ENCODE measurements at regions not wholly inside any gene's neighbourhood (a gene's known extent, or its start where the extent isn't known, plus 50 kb on each side); places are given as distances from the start of the nearest gene placed in this dataset.

DNA sequence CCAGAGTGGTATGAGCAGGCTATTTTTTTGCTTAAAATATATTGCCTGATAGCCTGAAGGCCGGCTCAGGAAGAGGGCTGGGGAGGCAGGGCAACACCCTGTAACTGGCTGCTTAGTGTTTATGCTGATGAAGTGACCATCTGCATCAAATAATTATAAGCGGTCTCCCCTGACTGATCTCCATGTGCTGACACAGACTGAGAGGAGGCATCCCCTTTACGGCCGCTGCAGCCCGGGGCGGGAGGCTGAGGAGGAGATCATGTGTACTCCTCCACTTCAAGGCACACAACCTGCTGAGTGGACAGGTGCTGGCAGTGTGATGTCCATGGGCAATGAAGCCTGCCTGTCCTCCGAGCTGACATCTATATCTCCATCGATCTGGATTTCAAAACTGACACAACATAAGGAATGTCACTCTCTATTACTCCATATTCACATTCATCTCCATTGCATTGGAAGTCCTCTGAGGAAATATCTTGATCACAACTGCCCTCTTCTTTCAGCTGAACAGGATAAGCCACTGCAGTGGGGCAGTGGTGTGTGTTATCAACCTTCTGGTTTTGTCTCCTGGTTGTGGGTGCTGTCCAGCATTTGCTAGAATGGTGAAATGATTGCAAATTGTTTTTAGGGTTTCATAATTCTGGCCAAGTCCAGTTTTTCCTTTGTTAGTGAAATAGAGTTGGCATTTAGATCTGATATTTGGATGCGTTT lies 143.5 kb downstream of the AQP4 start:
- H3K4me3 Mint-ChIP-seq = no peak overlapping the region
- H3K27me3 Mint-ChIP-seq = peaks cover 12% of the 10 kb centered on the region
- H3K36me3 Mint-ChIP-seq = no peaks in the 10 kb centered on the region
- no peaks in the 10 kb centered on the region for H3K9me3 Mint-ChIP-seq
- H3K27ac Mint-ChIP-seq = no peak overlapping the region
- no peak for ATAC-seq
- H3K4me1 Mint-ChIP-seq = no peaks in the 10 kb centered on the region

DNA sequence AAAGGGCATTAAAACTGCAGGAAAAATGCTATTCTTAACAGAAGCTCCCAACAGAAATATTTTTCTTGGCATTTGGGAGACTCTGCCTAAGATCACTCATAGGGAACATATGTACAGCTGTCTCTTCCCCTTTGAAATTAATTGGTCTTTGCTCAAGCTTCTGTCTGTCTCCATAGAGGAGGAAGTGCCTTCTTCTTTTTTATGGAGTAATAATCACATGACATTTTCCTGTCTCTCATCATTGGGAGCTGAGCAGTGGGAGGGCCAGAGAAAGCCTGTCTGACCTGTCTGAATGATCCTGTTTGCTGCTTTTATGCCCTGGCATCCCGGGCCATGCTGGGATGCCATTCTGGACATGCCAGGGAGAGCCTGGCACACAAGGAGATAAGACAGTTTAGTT lies 145.6 kb downstream of the AQP4 start:
- Mint-ChIP-seq H3K4me1 (no peaks in the 10 kb centered on the region), H3K27me3 (peaks cover 21% of the 10 kb centered on the region), H3K36me3 (no peaks in the 10 kb centered on the region), H3K9me3 (no peaks in the 10 kb centered on the region), H3K4me3 (no peak overlapping the region), H3K27ac (no peak overlapping the region)
- ATAC-seq = no peak

DNA sequence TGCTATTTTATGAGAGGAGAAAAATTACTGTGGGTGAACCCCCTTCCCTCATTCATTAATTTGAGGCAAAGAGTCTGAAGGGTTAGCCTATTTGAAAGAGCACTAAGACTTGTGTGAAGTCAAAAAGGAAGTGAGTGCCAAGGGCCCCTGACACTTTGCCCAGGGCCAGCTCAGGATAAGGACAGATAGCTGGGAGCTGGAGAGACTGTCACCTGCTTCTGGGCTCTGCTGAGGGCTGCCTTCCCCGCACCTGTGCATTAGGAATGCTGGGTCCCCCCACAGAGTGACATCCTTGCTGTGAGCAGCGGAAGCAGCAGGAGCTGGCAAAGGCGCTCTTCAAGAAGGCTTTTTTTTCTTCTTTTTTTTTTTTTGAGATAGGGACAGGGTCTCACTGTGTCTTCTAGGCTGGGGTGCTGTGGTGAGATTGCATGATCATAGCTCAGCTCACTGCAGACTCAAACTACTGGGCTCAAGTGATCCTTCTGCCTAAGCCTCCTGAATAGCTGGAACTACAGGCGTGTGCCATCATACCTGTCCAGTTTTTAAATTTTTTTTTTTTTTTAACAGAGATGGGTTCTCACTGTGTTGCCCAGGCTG lies 148.3 kb downstream of the AQP4 start:
- no peak for ATAC-seq
- Mint-ChIP-seq H3K27ac (no peak overlapping the region), H3K9me3 (no peaks in the 10 kb centered on the region), H3K4me3 (no peak overlapping the region), H3K27me3 (peaks cover 21% of the 10 kb centered on the region), H3K4me1 (no peaks in the 10 kb centered on the region), H3K36me3 (no peaks in the 10 kb centered on the region)

DNA sequence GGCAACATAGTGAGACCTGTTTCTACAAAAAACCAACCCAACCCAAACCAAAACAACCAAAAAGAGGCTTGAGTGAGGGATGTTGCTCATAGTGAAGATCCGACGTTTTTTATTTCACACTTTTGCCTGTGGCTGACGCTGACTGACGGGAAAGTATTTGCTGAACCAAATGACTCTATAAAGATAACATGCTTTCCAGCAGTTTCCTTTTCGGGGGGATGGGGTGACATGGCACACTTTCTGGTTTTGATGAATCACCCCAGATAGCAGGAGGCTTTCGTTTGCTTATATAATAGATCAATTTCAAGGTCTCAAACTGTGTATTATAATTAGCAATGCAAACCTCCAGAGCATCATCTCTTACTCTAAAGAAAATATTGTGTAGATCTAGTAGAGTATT lies 150.8 kb downstream of the AQP4 start:
- Mint-ChIP-seq H3K27ac (no peak overlapping the region), H3K36me3 (no peaks in the 10 kb centered on the region), H3K27me3 (peaks cover 29% of the 10 kb centered on the region), H3K4me1 (no peaks in the 10 kb centered on the region), H3K4me3 (no peak overlapping the region), H3K9me3 (no peaks in the 10 kb centered on the region)
- no peak for ATAC-seq

DNA sequence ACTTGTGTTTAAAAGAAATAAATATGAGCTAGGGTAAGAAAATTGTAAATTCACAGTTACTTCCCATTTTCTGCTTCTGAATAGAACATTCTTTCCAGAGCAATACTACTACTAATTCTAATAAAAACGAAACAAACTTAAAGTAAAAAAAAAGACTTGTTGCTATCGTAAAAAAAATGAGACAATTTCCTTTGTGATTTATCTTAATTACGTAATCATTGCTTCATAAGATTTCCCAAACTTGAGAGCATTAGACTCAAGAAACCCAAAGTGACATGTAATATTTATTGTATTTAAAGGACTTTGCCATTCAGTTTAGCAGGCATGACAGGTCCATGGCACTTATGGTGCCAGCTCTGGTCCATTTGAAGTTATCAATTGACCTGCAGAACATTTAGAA lies 153.8 kb downstream of the AQP4 start:
- no peak for ATAC-seq
- no peak overlapping the region for H3K27ac Mint-ChIP-seq
- no peak overlapping the region for H3K4me3 Mint-ChIP-seq
- no peaks in the 10 kb centered on the region for H3K36me3 Mint-ChIP-seq
- no peaks in the 10 kb centered on the region for H3K9me3 Mint-ChIP-seq
- H3K4me1 Mint-ChIP-seq = no peaks in the 10 kb centered on the region
- peaks cover 17% of the 10 kb centered on the region for H3K27me3 Mint-ChIP-seq

DNA sequence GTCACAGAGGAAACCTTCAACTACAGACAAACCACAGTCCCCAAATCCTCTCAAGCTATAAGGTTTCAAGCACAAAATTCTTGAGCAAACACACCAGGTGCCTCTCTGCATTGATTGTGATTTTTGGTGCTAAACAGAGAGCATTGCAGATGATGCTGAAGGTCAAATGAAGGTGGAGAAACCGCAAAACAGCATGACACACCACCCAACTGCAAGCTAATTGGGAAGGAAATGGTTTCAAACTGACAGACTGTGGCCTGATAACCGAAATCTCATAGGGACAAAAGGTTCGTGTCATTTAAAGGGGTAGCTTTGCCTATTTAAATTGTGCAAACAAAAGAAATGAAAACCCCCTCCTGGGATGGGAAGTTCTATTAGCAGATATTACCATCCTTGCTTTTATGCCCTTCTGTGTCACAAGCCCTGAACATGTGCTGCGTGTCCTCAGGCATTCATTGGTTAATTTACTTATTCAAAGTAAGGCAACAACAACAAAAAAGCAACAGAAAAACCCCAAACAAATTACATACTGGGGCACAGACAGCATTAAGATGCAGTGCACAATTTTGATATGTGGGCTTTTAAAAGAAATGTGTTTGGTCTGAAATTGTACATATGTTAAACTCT lies 154.9 kb downstream of the AQP4 start:
- peaks cover 9% of the 10 kb centered on the region for H3K27me3 Mint-ChIP-seq
- H3K27ac Mint-ChIP-seq = no peak overlapping the region
- H3K4me1 Mint-ChIP-seq = no peaks in the 10 kb centered on the region
- no peaks in the 10 kb centered on the region for H3K9me3 Mint-ChIP-seq
- no peak for ATAC-seq
- no peak overlapping the region for H3K4me3 Mint-ChIP-seq
- H3K36me3 Mint-ChIP-seq = no peaks in the 10 kb centered on the region

DNA sequence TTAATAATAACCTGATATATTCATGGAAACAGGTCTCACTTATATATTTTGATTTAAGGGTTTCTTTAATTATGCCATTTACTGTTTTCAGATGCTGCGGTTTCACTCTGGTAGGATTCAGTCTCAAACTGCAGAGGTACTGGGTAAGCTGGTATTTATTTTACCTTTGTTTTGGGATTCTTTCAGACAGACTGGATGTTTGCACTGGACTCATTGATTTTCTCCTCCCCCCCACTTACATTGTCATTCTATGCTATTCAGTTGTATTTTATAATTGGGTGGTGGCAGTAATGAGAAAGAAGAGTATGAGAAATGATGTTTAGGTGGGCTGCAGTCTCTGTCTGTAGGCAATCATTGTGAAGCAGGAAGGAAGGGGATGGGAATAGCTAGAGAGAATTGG lies 155.6 kb downstream of the AQP4 start:
- no peaks in the 10 kb centered on the region for H3K9me3 Mint-ChIP-seq
- H3K27ac Mint-ChIP-seq = no peak overlapping the region
- H3K27me3 Mint-ChIP-seq = peaks cover 9% of the 10 kb centered on the region
- no peaks in the 10 kb centered on the region for H3K36me3 Mint-ChIP-seq
- H3K4me3 Mint-ChIP-seq = no peak overlapping the region
- no peak for ATAC-seq
- H3K4me1 Mint-ChIP-seq = no peaks in the 10 kb centered on the region

DNA sequence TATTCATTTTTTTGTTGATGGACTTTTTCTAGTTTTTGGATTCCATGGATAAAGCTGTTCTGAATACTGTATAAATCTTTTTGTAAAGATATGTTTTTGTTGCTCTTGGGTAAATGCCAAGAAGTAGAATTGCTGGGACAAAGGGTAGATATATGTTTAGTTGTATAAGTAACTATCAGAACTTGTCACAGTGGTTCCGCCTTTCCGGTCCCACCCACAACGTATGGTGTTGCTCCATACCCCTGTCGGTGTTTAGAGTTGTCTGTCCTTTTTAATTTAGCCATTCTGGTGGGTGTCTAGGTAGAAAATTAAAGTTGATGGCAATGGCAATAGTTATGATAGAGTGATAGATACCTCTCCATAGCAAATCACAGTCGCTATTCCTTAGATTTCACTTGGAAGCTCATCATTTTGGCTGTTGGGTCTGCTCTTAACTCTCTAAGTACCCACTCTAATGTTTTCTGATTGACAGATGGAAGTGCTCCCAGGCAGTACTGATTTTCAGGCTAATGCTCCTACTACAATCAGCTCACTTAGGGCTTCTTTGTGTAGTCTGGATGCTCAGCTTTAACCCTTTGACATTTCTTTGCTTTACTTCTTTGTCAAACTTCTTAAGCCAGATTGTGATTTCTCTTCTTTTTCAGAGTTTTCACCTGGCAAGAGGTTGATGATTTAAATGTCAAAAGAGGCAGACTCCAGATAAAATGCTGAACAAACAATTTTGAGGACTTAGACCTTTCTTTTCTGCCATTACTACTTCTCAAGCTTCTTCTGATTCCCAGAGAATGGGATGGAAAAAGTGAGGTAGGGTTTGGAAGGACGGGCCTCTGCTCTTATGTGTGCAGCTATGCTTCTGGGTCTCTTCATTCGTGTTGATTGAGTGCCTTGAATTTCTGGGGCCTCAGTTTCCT lies 156.4 kb downstream of the AQP4 start:
- Mint-ChIP-seq H3K27me3 (peaks cover 9% of the 10 kb centered on the region), H3K4me1 (no peaks in the 10 kb centered on the region), H3K27ac (no peak overlapping the region), H3K4me3 (no peak overlapping the region), H3K36me3 (no peaks in the 10 kb centered on the region), H3K9me3 (no peaks in the 10 kb centered on the region)
- no peak for ATAC-seq

DNA sequence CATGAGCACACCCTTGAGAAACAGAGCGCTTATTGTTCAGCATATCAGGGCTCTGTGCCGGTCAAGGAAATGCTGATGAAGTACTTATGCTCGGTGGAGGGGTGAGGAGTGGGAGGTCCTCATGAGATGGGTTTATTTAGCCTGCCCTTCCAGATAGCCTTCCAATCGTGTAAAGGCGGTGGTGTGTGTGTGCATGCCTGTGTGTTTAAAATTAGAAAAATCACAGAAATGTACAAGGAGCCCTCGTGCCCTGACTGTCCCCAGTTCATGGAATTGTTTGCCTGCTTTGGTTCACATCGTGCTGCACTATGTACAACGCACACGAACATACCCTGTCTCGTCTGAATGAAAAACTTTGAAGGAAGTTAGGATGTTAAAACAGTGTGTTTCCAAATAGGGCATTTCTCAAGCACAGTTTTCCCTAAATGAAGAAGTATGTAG lies 158.6 kb downstream of the AQP4 start:
- H3K36me3 Mint-ChIP-seq = no peaks in the 10 kb centered on the region
- no peak overlapping the region for H3K27ac Mint-ChIP-seq
- peaks cover 9% of the 10 kb centered on the region for H3K27me3 Mint-ChIP-seq
- ATAC-seq = no peak
- no peaks in the 10 kb centered on the region for H3K9me3 Mint-ChIP-seq
- no peaks in the 10 kb centered on the region for H3K4me1 Mint-ChIP-seq
- H3K4me3 Mint-ChIP-seq = no peak overlapping the region

DNA sequence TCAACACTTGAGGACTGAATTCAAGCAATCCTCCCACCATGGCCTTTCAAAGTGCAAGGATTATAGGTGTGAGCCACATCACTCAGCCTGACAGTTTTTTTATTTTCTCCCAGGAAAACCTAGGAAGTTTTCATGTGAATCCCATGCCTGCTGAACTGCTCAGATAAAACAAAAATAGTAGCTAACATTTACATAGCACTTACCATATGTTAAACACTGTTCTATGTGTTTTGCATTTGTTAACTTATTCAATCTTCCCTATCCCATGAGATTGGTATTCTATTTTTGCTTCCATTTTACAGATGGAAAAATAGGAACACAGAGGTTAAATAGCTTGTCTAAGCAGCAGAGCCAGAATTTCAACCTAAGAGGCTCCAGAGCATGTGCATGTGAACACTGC lies 157.4 kb upstream of the KCTD1 start:
- Mint-ChIP-seq H3K9me3 (no peaks in the 10 kb centered on the region), H3K27me3 (peaks cover 9% of the 10 kb centered on the region), H3K4me1 (no peaks in the 10 kb centered on the region), H3K36me3 (no peaks in the 10 kb centered on the region), H3K4me3 (no peak overlapping the region), H3K27ac (no peak overlapping the region)
- no peak for ATAC-seq

DNA sequence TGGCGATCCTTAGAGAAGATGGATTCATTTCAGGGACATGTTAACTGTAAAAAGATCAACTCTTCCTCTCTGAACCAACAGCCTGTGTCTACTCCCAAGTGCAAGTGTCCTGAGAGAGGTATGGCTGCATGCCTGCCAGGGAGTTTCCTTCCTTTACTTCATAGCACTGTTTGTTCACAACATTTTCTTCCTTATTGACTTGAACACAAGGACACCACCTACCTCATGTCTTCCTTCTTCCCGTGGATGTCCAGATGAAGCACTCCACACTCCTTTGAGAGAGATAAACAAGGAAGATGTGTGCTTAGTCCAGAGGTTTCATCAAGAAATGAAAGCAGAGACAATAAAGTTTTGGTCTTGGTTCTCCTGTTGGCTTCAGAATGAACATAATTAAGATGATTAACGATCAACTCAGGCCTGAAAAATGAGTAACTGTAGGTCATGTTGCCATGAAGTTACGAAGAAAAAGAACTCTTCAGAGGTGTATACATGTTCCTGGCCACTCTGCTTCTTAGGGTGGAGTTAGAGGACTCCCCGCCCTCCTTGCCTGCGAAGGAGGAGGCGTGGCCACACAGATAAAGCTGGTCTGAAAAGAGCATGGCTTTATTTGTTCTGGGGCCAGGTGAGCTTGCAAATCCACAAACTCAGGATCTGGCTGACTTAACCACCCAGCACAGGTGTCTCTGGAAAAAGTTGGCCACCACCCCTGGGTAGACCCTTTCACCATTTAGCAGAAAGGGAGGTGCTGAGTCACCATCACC lies 155.0 kb upstream of the KCTD1 start:
- Mint-ChIP-seq H3K9me3 (no peaks in the 10 kb centered on the region), H3K36me3 (no peaks in the 10 kb centered on the region), H3K4me3 (no peak overlapping the region), H3K4me1 (no peaks in the 10 kb centered on the region), H3K27me3 (no peaks in the 10 kb centered on the region), H3K27ac (no peak overlapping the region)
- no peak for ATAC-seq

DNA sequence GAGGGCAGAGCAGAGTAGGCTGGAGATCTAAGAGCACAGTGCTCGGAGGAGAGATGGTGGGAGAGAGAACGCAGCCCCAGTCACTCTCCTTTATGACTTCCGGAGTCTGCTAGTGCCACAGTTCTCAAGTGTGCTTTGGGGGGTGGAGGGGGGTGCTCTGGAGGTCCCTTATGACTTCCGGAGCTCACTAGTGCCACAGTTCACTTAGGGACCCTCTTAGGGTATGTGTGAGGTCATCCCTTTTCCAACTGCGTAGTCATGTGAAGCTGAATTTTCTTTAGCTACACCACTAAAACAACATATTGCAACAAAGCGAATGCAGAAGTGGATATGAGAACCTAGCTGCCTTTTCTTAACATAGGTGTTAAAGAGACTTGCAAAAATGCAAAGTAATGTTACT lies 153.7 kb upstream of the KCTD1 start:
- Mint-ChIP-seq H3K4me3 (no peak overlapping the region), H3K36me3 (no peaks in the 10 kb centered on the region)
- ATAC-seq = no peak

DNA sequence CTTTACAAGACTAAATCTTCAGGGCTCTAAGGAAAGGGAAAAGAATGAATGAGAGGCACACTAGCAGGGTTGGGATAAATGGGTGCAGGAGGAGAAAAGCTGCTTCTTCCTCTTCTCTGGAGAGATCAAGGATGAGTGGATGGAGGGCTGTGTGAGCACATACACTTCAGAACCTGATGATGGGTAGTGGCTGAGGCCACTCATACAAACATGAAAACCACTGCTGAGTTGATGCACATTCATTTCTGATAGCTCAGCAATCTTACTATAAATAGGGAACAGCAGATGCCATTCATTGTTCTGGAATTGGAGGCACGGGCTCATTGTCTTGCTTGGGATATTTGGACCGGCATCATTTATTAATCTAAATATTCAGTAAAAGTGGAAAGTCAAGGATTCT lies 152.4 kb upstream of the KCTD1 start:
- H3K27me3 Mint-ChIP-seq = peaks cover 5% of the 10 kb centered on the region
- H3K4me3 Mint-ChIP-seq = no peak overlapping the region
- H3K9me3 Mint-ChIP-seq = no peaks in the 10 kb centered on the region
- H3K4me1 Mint-ChIP-seq = no peaks in the 10 kb centered on the region
- H3K36me3 Mint-ChIP-seq = no peaks in the 10 kb centered on the region
- H3K27ac Mint-ChIP-seq = no peak overlapping the region
- no peak for ATAC-seq

More for the DNA sequence above, 153.7 kb upstream of the KCTD1 start:
- no peaks in the 10 kb centered on the region for H3K4me1 Mint-ChIP-seq
- H3K27me3 Mint-ChIP-seq = no peaks in the 10 kb centered on the region
- H3K9me3 Mint-ChIP-seq = no peaks in the 10 kb centered on the region
- H3K27ac Mint-ChIP-seq = no peak overlapping the region

DNA sequence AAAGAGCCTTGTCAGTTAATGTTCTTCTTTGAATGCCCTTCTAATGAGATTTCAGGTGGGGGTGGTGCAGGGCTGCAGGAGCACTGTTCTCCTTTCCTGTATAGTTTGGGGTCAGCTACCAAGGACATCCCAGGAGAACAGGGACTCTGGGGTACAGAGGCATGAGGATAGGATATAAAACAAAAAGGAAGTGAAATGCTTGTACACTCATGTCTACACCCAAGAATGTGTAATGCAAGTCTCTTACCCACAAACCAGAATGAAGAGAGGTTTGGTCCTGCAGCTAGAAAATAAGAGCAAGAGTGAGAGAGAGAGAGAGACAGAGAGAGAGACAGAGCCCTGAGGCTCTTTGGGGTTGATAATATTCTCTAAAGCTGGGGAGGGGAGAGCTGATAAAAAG lies 151.8 kb upstream of the KCTD1 start:
- no peak overlapping the region for H3K4me3 Mint-ChIP-seq
- H3K4me1 Mint-ChIP-seq = no peaks in the 10 kb centered on the region
- H3K27me3 Mint-ChIP-seq = peaks cover 9% of the 10 kb centered on the region
- no peak overlapping the region for H3K27ac Mint-ChIP-seq
- no peak for ATAC-seq
- no peaks in the 10 kb centered on the region for H3K9me3 Mint-ChIP-seq
- H3K36me3 Mint-ChIP-seq = no peaks in the 10 kb centered on the region

Data from stimulated activated memory B cell treated with anti-CD40 and anti-IgM and Interleukin-4, amounts not matched to agents 10 μg/mL and 1 μg/mL and 100 μg/mL, for 72 hours (primary cell).